HEK293 (cell line): ENCODE measurements at regions not wholly inside any gene's neighbourhood (a gene's known extent, or its start where the extent isn't known, plus 50 kb on each side); places are given as distances from the start of the nearest gene placed in this dataset.

ENCODE experiments used
- CTCF ChIP-seq: fragments of 450-650 bp; formaldehyde crosslinking; IDR thresholded peaks from 2 replicates; pipeline ENCODE4 v1.5.1; 2016; ENCODE audit warnings: missing biosample characterization, missing genetic modification characterization
- PRDM2 ChIP-seq: fragments of 450-650 bp; formaldehyde crosslinking; IDR thresholded peaks from 2 replicates; pipeline ENCODE4 v1.5.1; 2016; ENCODE audit warnings: missing biosample characterization, missing genetic modification characterization, borderline replicate concordance
- RBAK ChIP-seq: fragments of 450-650 bp; formaldehyde crosslinking; IDR thresholded peaks from 2 replicates; pipeline ENCODE4 v1.5.1; 2016; ENCODE audit warnings: missing biosample characterization, missing genetic modification characterization
- REST ChIP-seq: fragments of 450-650 bp; formaldehyde crosslinking; IDR thresholded peaks from 2 replicates; pipeline ENCODE4 v1.5.1; 2016; ENCODE audit warnings: missing biosample characterization, missing genetic modification characterization
- YY1 ChIP-seq: fragments of 450-650 bp; formaldehyde crosslinking; IDR thresholded peaks from 2 replicates; pipeline ENCODE4 v1.5.1; 2018; ENCODE audit warnings: missing biosample characterization, missing genetic modification characterization
- ZNF10 ChIP-seq: fragments of 450-650 bp; formaldehyde crosslinking; IDR thresholded peaks from 2 replicates; pipeline ENCODE4 v1.5.1; 2017; ENCODE audit warnings: missing biosample characterization, missing genetic modification characterization
- ZNF140 ChIP-seq: fragments of 450-650 bp; formaldehyde crosslinking; IDR thresholded peaks from 2 replicates; pipeline ENCODE4 v1.5.1; 2016; ENCODE audit warnings: missing biosample characterization, missing genetic modification characterization
- ZNF211 ChIP-seq: fragments of 450-650 bp; formaldehyde crosslinking; IDR thresholded peaks from 2 replicates; pipeline ENCODE4 v1.5.1; 2016; ENCODE audit warnings: low read depth, missing biosample characterization, missing genetic modification characterization
- ZNF274 ChIP-seq, 2 experiments: fragments of 200-500 bp in 1 of 2; fragments of 450-650 bp in 1 of 2; sonication (Bioruptor generic) in 1 of 2; formaldehyde crosslinking in 1 of 2; IDR thresholded peaks; 2 replicates each; pipeline versions ENCODE4 v1.5.1 to v1.6.1; 2014 to 2016; ENCODE audit warnings: borderline replicate concordance in 1 of 2, inconsistent platforms in 1 of 2, low read length in 1 of 2, missing biosample characterization in 1 of 2, missing genetic modification characterization in 1 of 2
- ZNF335 ChIP-seq: fragments of 450-650 bp; formaldehyde crosslinking; conservative IDR thresholded peaks from 2 replicates; pipeline ENCODE4 v1.5.1; 2016; ENCODE audit warnings: missing biosample characterization, missing genetic modification characterization
- ZNF501 ChIP-seq: fragments of 450-650 bp; formaldehyde crosslinking; IDR thresholded peaks from 2 replicates; pipeline ENCODE4 v1.5.1; 2016; ENCODE audit warnings: missing biosample characterization, missing genetic modification characterization
- ZNF623 ChIP-seq: fragments of 450-650 bp; formaldehyde crosslinking; IDR thresholded peaks from 2 replicates; pipeline ENCODE4 v1.5.1; 2016; ENCODE audit warnings: missing biosample characterization, missing genetic modification characterization

GRCh38 chr12:127293507-127294310, 973.3 kb upstream of the TMEM132C start:
- no peak for TF ChIP-seq REST (tag by site-specific recombination)
- TF ChIP-seq YY1 (tag by site-specific recombination): no peak
- no peak for TF ChIP-seq ZNF140 (tag by site-specific recombination)
- no peak for TF ChIP-seq ZNF623 (tag by site-specific recombination)
- no peak for TF ChIP-seq RBAK (tag by site-specific recombination)
- TF ChIP-seq PRDM2 (tag by site-specific recombination): no peak
- no peak for TF ChIP-seq ZNF501 (tag by site-specific recombination)
- no peak for TF ChIP-seq CTCF (tag by site-specific recombination)
- TF ChIP-seq ZNF10 (tag by site-specific recombination): no peak
- TF ChIP-seq ZNF335: no peak
- no peak for TF ChIP-seq ZNF211 (tag by site-specific recombination)
- TF ChIP-seq ZNF274 (IDR thresholded peaks at IDR 0.05; ENCODE audit: low read length): no peak
- no peak for TF ChIP-seq ZNF274 (tag by site-specific recombination; IDR thresholded peaks at IDR 0.05; ENCODE audit: borderline replicate concordance)
